ENCODE measurements at regions not wholly inside any gene's neighbourhood (a gene's known extent, or its start where the extent isn't known, plus 50 kb on each side); places are given as distances from the start of the nearest gene placed in this dataset.

DNA sequence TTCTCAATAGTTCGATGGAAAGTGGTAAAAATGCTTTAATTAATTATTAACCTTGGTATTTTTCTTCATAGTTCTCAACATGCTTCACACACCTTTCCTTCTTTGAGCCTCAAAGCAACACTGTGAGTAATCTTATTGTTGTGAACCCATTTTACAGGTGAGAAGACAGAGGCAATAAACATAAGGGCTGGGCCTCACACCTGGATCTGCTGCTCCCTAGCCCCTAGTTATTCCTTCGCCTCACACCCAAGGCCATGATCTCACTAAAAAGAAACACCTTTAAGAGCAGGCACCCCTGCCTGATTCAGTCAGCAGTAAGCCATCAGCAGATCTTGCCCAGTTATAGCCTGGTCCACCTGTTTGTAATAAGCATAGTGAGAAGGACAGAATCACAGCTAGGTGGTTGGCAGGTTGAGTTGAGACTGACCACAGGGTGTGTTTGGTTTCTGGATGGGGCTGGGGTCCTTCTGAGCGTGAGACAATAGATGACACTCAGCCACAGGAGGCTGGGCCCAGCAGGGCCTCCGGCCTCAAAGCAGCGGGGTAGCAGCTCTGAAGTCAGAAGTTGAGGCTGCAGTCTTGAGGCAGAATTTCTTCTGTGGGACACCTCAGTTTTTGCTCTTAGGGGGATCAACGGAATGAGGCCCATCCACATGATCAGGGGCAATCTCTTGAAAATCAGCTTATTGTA is 203.9 kb downstream of the RHOU start:
- Histone ChIP-seq H3K36me3 (ENCODE audit: control insufficient read depth, insufficient read depth, low read length) (no peaks in the 10 kb centered on the region), H3K27ac (ENCODE audit: low read length) (no peak overlapping the region), H3K4me3 (ENCODE audit: low read depth in 2 of 2, low read length in 2 of 2) (no peak overlapping the region), H3K9me3 (ENCODE audit: control insufficient read depth, insufficient read depth, low read depth, low read length) (no peaks in the 10 kb centered on the region), H3K4me1 (ENCODE audit: control insufficient read depth, insufficient read depth, low read length) (no peaks in the 10 kb centered on the region), H3K27me3 (ENCODE audit: control insufficient read depth, insufficient read depth, low read length) (no peaks in the 10 kb centered on the region)
- no peak for ATAC-seq
- CTCF ChIA-PET, result no interaction called here
- BruUV-seq (replicated peaks), result no TSS peak
- DNase-seq (ENCODE audit: low read depth, low spot score), result no peak
- intact Hi-C loops (cut with micrococcal nuclease; ENCODE audit: unreplicated experiment) (no loop called here), in situ Hi-C loops (cut with HindIII; ENCODE audit: low pct_unique_long_range_greater_than_20kb, low sequenced_read_pairs) (no loop called here)
- POLR2A ChIA-PET, result no interaction called here
- TF ChIP-seq TCF7L2 (IDR thresholded peaks at IDR 0.05; ENCODE audit: low read depth, low read length), result no peak

DNA sequence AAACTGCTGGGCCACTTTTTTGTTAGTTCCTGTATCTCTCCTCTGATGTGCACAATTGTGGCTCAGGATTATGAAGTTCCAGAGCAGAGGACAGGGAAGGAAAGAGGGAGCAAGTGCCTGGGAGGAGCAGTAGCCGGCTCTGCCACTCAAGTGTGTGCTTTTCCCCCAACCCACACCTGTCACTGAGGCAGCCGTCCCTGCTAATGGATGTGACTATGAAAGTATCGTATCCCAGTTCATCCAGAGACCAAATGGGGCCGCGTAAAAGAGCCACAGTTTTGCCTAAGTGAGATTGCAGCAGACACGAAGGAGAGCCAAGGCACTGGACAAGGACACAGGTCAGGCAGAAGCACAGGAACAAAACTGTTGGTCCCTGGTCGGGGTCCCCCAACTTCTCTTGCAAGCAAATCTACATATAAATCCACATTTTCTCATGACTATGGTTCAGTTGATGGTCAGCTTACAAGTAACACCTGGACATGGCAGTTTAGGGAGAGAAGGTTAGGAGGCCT is 204.7 kb downstream of the RHOU start:
- TF ChIP-seq, protein P1, sequence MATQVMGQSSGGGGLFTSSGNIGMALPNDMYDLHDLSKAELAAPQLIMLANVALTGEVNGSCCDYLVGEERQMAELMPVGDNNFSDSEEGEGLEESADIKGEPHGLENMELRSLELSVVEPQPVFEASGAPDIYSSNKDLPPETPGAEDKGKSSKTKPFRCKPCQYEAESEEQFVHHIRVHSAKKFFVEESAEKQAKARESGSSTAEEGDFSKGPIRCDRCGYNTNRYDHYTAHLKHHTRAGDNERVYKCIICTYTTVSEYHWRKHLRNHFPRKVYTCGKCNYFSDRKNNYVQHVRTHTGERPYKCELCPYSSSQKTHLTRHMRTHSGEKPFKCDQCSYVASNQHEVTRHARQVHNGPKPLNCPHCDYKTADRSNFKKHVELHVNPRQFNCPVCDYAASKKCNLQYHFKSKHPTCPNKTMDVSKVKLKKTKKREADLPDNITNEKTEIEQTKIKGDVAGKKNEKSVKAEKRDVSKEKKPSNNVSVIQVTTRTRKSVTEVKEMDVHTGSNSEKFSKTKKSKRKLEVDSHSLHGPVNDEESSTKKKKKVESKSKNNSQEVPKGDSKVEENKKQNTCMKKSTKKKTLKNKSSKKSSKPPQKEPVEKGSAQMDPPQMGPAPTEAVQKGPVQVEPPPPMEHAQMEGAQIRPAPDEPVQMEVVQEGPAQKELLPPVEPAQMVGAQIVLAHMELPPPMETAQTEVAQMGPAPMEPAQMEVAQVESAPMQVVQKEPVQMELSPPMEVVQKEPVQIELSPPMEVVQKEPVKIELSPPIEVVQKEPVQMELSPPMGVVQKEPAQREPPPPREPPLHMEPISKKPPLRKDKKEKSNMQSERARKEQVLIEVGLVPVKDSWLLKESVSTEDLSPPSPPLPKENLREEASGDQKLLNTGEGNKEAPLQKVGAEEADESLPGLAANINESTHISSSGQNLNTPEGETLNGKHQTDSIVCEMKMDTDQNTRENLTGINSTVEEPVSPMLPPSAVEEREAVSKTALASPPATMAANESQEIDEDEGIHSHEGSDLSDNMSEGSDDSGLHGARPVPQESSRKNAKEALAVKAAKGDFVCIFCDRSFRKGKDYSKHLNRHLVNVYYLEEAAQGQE (IDR thresholded peaks at IDR 0.05; ENCODE audit: insufficient read depth in 1 of 2, low read depth in 2 of 2, low read length in 1 of 2), result no peak
- TF ChIP-seq, protein P2, sequence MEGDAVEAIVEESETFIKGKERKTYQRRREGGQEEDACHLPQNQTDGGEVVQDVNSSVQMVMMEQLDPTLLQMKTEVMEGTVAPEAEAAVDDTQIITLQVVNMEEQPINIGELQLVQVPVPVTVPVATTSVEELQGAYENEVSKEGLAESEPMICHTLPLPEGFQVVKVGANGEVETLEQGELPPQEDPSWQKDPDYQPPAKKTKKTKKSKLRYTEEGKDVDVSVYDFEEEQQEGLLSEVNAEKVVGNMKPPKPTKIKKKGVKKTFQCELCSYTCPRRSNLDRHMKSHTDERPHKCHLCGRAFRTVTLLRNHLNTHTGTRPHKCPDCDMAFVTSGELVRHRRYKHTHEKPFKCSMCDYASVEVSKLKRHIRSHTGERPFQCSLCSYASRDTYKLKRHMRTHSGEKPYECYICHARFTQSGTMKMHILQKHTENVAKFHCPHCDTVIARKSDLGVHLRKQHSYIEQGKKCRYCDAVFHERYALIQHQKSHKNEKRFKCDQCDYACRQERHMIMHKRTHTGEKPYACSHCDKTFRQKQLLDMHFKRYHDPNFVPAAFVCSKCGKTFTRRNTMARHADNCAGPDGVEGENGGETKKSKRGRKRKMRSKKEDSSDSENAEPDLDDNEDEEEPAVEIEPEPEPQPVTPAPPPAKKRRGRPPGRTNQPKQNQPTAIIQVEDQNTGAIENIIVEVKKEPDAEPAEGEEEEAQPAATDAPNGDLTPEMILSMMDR (IDR thresholded peaks at IDR 0.05), result no peak
- TF ChIP-seq SIN3A (IDR thresholded peaks at IDR 0.05; ENCODE audit: borderline replicate concordance, insufficient read depth, low read depth, low read length) (no peak), TCF7L2 (IDR thresholded peaks at IDR 0.05; ENCODE audit: low read depth, low read length) (no peak), POLR2AphosphoS5 (IDR thresholded peaks at IDR 0.05; ENCODE audit: low read depth, low read length) (no peak)
- no peak overlapping the region for H3K27ac ChIP-seq (ENCODE audit: low read length)
- no peaks in the 10 kb centered on the region for H3K4me1 ChIP-seq (ENCODE audit: control insufficient read depth, insufficient read depth, low read length)
- H3K9me3 ChIP-seq (ENCODE audit: control insufficient read depth, insufficient read depth, low read depth, low read length), result no peaks in the 10 kb centered on the region
- no TSS peak for BruUV-seq (replicated peaks)
- intact Hi-C loops (cut with micrococcal nuclease; ENCODE audit: unreplicated experiment), result no loop called here
- no peak overlapping the region for H3K4me3 ChIP-seq (ENCODE audit: low read depth in 2 of 2, low read length in 2 of 2)
- ChIA-PET POLR2A (no interaction called here), CTCF (no interaction called here)
- no peak for DNase-seq (ENCODE audit: low read depth, low spot score)
- H3K27me3 ChIP-seq (ENCODE audit: control insufficient read depth, insufficient read depth, low read length), result no peaks in the 10 kb centered on the region; the same call in 1 of the 2 replicates
- H3K36me3 ChIP-seq (ENCODE audit: control insufficient read depth, insufficient read depth, low read length), result no peaks in the 10 kb centered on the region
- ATAC-seq, result no peak
- in situ Hi-C loops (cut with HindIII; ENCODE audit: low pct_unique_long_range_greater_than_20kb, low sequenced_read_pairs), result no loop called here

DNA sequence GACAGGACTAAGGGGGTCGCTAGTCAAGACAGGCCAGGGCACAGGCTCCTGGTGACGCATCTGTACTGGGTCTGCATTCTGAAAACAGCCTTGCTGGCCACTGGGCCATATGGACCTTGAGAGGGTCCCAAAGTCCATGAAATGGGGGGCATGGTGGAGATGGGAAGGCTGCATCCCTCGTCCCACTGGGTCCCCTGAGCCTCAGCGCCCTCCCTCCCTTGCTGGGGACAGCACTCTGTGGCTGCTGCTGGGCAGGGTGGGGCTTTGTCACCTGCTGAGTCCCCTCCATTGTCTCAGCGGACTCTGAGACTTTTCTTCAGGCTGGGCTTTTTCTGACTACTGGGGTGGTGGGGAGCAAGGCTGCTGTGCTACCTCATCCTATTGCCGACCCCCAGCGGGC is 205.2 kb downstream of the RHOU start:
- no TSS peak for BruUV-seq (replicated peaks)
- no peak for TF ChIP-seq TCF7L2 (IDR thresholded peaks at IDR 0.05; ENCODE audit: low read depth, low read length)
- no peak for TF ChIP-seq SIN3A (IDR thresholded peaks at IDR 0.05; ENCODE audit: borderline replicate concordance, insufficient read depth, low read depth, low read length)
- H3K36me3 ChIP-seq (ENCODE audit: control insufficient read depth, insufficient read depth, low read length), result no peaks in the 10 kb centered on the region
- no peak overlapping the region for H3K27ac ChIP-seq (ENCODE audit: low read length)
- DNase-seq (ENCODE audit: low read depth, low spot score) (no peak), ATAC-seq (no peak)
- CTCF ChIA-PET, result interaction anchor here (0.5 kb wide), 1 partner anchor 113 kb away, joined by 6 read pairs; no protein-coding TSS in a partner anchor
- no peaks in the 10 kb centered on the region for H3K4me1 ChIP-seq (ENCODE audit: control insufficient read depth, insufficient read depth, low read length)
- intact Hi-C loops (cut with micrococcal nuclease; ENCODE audit: unreplicated experiment) (no loop called here), in situ Hi-C loops (cut with HindIII; ENCODE audit: low pct_unique_long_range_greater_than_20kb, low sequenced_read_pairs) (no loop called here)
- no peaks in the 10 kb centered on the region for H3K9me3 ChIP-seq (ENCODE audit: control insufficient read depth, insufficient read depth, low read depth, low read length)
- POLR2A ChIA-PET, result interaction anchor here (0.5 to 0.6 kb wide), 2 partner anchors 53 to 289 kb away, joined by 6 to 15 read pairs; no protein-coding TSS in a partner anchor
- H3K4me3 ChIP-seq (ENCODE audit: low read depth in 2 of 2, low read length in 2 of 2), result no peak overlapping the region
- no peaks in the 10 kb centered on the region; the same call in 1 of the 2 replicates for H3K27me3 ChIP-seq (ENCODE audit: control insufficient read depth, insufficient read depth, low read length)

Measured in Panc1 (cell line).